ENCODE measurements at regions not wholly inside any gene's neighbourhood (a gene's known extent, or its start where the extent isn't known, plus 50 kb on each side); places are given as distances from the start of the nearest gene placed in this dataset.

GRCh38 chr2:15842758-15843666, 97.3 kb upstream of the MYCN start:
- no peak overlapping the region for H3K4me3 ChIP-seq (ENCODE audit: low read length in 3 of 3)
- no peaks in the 10 kb centered on the region for H3K36me3 ChIP-seq (ENCODE audit: control insufficient read depth in 3 of 3, insufficient read depth in 3 of 3, low read length in 3 of 3)
- H3K9me3 ChIP-seq (ENCODE audit: control insufficient read depth in 3 of 3, low read length in 3 of 3), result no peaks in the 10 kb centered on the region
- H3K27me3 ChIP-seq (ENCODE audit: control insufficient read depth in 3 of 3, insufficient read depth in 3 of 3, low read length in 3 of 3), result peaks cover 0 to 10% (median 3%) of the 10 kb centered on the region in 3 donors
- no peak overlapping the region for H3K27ac ChIP-seq (ENCODE audit: low read depth, low read length)
- no peaks in the 10 kb centered on the region for H3K4me1 ChIP-seq (ENCODE audit: control insufficient read depth in 3 of 3, insufficient read depth in 3 of 3, low read length in 3 of 3)
- H3K9ac ChIP-seq (ENCODE audit: low read depth in 1 of 3, low read length in 3 of 3), result no peak overlapping the region

- Histone ChIP-seq H3K36me3 (ENCODE audit: control insufficient read depth in 3 of 3, insufficient read depth in 3 of 3, low read length in 3 of 3) (no peaks in the 10 kb centered on the region), H3K4me3 (ENCODE audit: low read length in 3 of 3) (no peak overlapping the region), H3K27me3 (ENCODE audit: control insufficient read depth in 3 of 3, insufficient read depth in 3 of 3, low read length in 3 of 3) (peaks cover 0 to 10% (median 3%) of the 10 kb centered on the region in 3 donors), H3K9ac (ENCODE audit: low read depth in 1 of 3, low read length in 3 of 3) (no peak overlapping the region), H3K27ac (ENCODE audit: low read depth, low read length) (no peak overlapping the region), H3K4me1 (ENCODE audit: control insufficient read depth in 3 of 3, insufficient read depth in 3 of 3, low read length in 3 of 3) (no peaks in the 10 kb centered on the region), H3K9me3 (ENCODE audit: control insufficient read depth in 3 of 3, low read length in 3 of 3) (peaks cover 0 to 2% (median 0%) of the 10 kb centered on the region in 3 donors)
Observed at GRCh38 chr2:15844211-15844801, 96.0 kb upstream of the MYCN start.

- no peak overlapping the region for H3K9ac ChIP-seq (ENCODE audit: low read depth in 1 of 3, low read length in 3 of 3)
- H3K27ac ChIP-seq (ENCODE audit: low read depth, low read length), result no peak overlapping the region
- peaks cover 0 to 8% (median 3%) of the 10 kb centered on the region in 3 donors for H3K27me3 ChIP-seq (ENCODE audit: control insufficient read depth in 3 of 3, insufficient read depth in 3 of 3, low read length in 3 of 3)
- H3K9me3 ChIP-seq (ENCODE audit: control insufficient read depth in 3 of 3, low read length in 3 of 3), result peaks cover 0 to 2% (median 0%) of the 10 kb centered on the region in 3 donors
- H3K4me1 ChIP-seq (ENCODE audit: control insufficient read depth in 3 of 3, insufficient read depth in 3 of 3, low read length in 3 of 3), result no peaks in the 10 kb centered on the region
- no peak overlapping the region for H3K4me3 ChIP-seq (ENCODE audit: low read length in 3 of 3)
- H3K36me3 ChIP-seq (ENCODE audit: control insufficient read depth in 3 of 3, insufficient read depth in 3 of 3, low read length in 3 of 3), result no peaks in the 10 kb centered on the region
Observed at GRCh38 chr2:15845294-15845693, 95.1 kb upstream of the MYCN start.

- no peak overlapping the region for H3K9ac ChIP-seq (ENCODE audit: low read depth in 1 of 3, low read length in 3 of 3)
- H3K36me3 ChIP-seq (ENCODE audit: control insufficient read depth in 3 of 3, insufficient read depth in 3 of 3, low read length in 3 of 3), result no peaks in the 10 kb centered on the region
- peaks cover 0 to 2% (median 0%) of the 10 kb centered on the region in 3 donors for H3K9me3 ChIP-seq (ENCODE audit: control insufficient read depth in 3 of 3, low read length in 3 of 3)
- H3K4me3 ChIP-seq (ENCODE audit: low read length in 3 of 3), result no peak overlapping the region
- H3K27ac ChIP-seq (ENCODE audit: low read depth, low read length), result no peak overlapping the region
- H3K4me1 ChIP-seq (ENCODE audit: control insufficient read depth in 3 of 3, insufficient read depth in 3 of 3, low read length in 3 of 3), result no peaks in the 10 kb centered on the region
- peaks cover 0 to 8% (median 3%) of the 10 kb centered on the region in 3 donors for H3K27me3 ChIP-seq (ENCODE audit: control insufficient read depth in 3 of 3, insufficient read depth in 3 of 3, low read length in 3 of 3)
Observed at GRCh38 chr2:15845737-15846405, 94.5 kb upstream of the MYCN start.

- Histone ChIP-seq H3K9me3 (ENCODE audit: control insufficient read depth in 3 of 3, low read length in 3 of 3) (peaks cover 0 to 2% (median 0%) of the 10 kb centered on the region in 3 donors), H3K36me3 (ENCODE audit: control insufficient read depth in 3 of 3, insufficient read depth in 3 of 3, low read length in 3 of 3) (no peaks in the 10 kb centered on the region), H3K4me3 (ENCODE audit: low read length in 3 of 3) (no peak overlapping the region), H3K27me3 (ENCODE audit: control insufficient read depth in 3 of 3, insufficient read depth in 3 of 3, low read length in 3 of 3) (peaks cover 0 to 3% (median 2%) of the 10 kb centered on the region in 3 donors), H3K4me1 (ENCODE audit: control insufficient read depth in 3 of 3, insufficient read depth in 3 of 3, low read length in 3 of 3) (no peaks in the 10 kb centered on the region), H3K9ac (ENCODE audit: low read depth in 1 of 3, low read length in 3 of 3) (no peak overlapping the region), H3K27ac (ENCODE audit: low read depth, low read length) (no peak overlapping the region)
Observed at GRCh38 chr2:15846626-15847025, 93.7 kb upstream of the MYCN start.

- no peaks in the 10 kb centered on the region for H3K27me3 ChIP-seq (ENCODE audit: control insufficient read depth in 3 of 3, insufficient read depth in 3 of 3, low read length in 3 of 3)
- no peak overlapping the region for H3K9ac ChIP-seq (ENCODE audit: low read depth in 1 of 3, low read length in 3 of 3)
- H3K27ac ChIP-seq (ENCODE audit: low read depth, low read length), result no peak overlapping the region
- no peak overlapping the region for H3K4me3 ChIP-seq (ENCODE audit: low read length in 3 of 3)
- no peaks in the 10 kb centered on the region for H3K36me3 ChIP-seq (ENCODE audit: control insufficient read depth in 3 of 3, insufficient read depth in 3 of 3, low read length in 3 of 3)
- peaks cover 0 to 2% (median 0%) of the 10 kb centered on the region in 3 donors for H3K9me3 ChIP-seq (ENCODE audit: control insufficient read depth in 3 of 3, low read length in 3 of 3)
- no peaks in the 10 kb centered on the region for H3K4me1 ChIP-seq (ENCODE audit: control insufficient read depth in 3 of 3, insufficient read depth in 3 of 3, low read length in 3 of 3)
Observed at GRCh38 chr2:15850534-15850933, 89.8 kb upstream of the MYCN start.

GRCh38 chr2:15851076-15851693, 89.2 kb upstream of the MYCN start:
- Histone ChIP-seq H3K4me1 (ENCODE audit: control insufficient read depth in 3 of 3, insufficient read depth in 3 of 3, low read length in 3 of 3) (no peaks in the 10 kb centered on the region), H3K27me3 (ENCODE audit: control insufficient read depth in 3 of 3, insufficient read depth in 3 of 3, low read length in 3 of 3) (no peaks in the 10 kb centered on the region), H3K36me3 (ENCODE audit: control insufficient read depth in 3 of 3, insufficient read depth in 3 of 3, low read length in 3 of 3) (no peaks in the 10 kb centered on the region), H3K9ac (ENCODE audit: low read depth in 1 of 3, low read length in 3 of 3) (no peak overlapping the region), H3K9me3 (ENCODE audit: control insufficient read depth in 3 of 3, low read length in 3 of 3) (peaks cover 0 to 2% (median 0%) of the 10 kb centered on the region in 3 donors), H3K27ac (ENCODE audit: low read depth, low read length) (no peak overlapping the region), H3K4me3 (ENCODE audit: low read length in 3 of 3) (no peak overlapping the region)

- Histone ChIP-seq H3K27ac (ENCODE audit: low read depth, low read length) (no peak overlapping the region), H3K9ac (ENCODE audit: low read depth in 1 of 3, low read length in 3 of 3) (no peak overlapping the region), H3K4me3 (ENCODE audit: low read length in 3 of 3) (no peak overlapping the region), H3K4me1 (ENCODE audit: control insufficient read depth in 3 of 3, insufficient read depth in 3 of 3, low read length in 3 of 3) (no peaks in the 10 kb centered on the region), H3K27me3 (ENCODE audit: control insufficient read depth in 3 of 3, insufficient read depth in 3 of 3, low read length in 3 of 3) (no peaks in the 10 kb centered on the region), H3K36me3 (ENCODE audit: control insufficient read depth in 3 of 3, insufficient read depth in 3 of 3, low read length in 3 of 3) (no peaks in the 10 kb centered on the region), H3K9me3 (ENCODE audit: control insufficient read depth in 3 of 3, low read length in 3 of 3) (peaks cover 0 to 2% (median 0%) of the 10 kb centered on the region in 3 donors)
Observed at GRCh38 chr2:15852811-15853210, 87.5 kb upstream of the MYCN start.

GRCh38 chr2:15853903-15854302, 86.4 kb upstream of the MYCN start:
- H3K36me3 ChIP-seq (ENCODE audit: control insufficient read depth in 3 of 3, insufficient read depth in 3 of 3, low read length in 3 of 3), result no peaks in the 10 kb centered on the region
- H3K9ac ChIP-seq (ENCODE audit: low read depth in 1 of 3, low read length in 3 of 3), result no peak overlapping the region
- no peak overlapping the region for H3K27ac ChIP-seq (ENCODE audit: low read depth, low read length)
- no peak overlapping the region for H3K4me3 ChIP-seq (ENCODE audit: low read length in 3 of 3)
- no peaks in the 10 kb centered on the region for H3K27me3 ChIP-seq (ENCODE audit: control insufficient read depth in 3 of 3, insufficient read depth in 3 of 3, low read length in 3 of 3)
- peaks cover 0 to 2% (median 0%) of the 10 kb centered on the region in 3 donors for H3K9me3 ChIP-seq (ENCODE audit: control insufficient read depth in 3 of 3, low read length in 3 of 3)
- H3K4me1 ChIP-seq (ENCODE audit: control insufficient read depth in 3 of 3, insufficient read depth in 3 of 3, low read length in 3 of 3), result no peaks in the 10 kb centered on the region
